DND-41 (cell line): ENCODE measurements at regions not wholly inside any gene's neighbourhood (a gene's known extent, or its start where the extent isn't known, plus 50 kb on each side); places are given as distances from the start of the nearest gene placed in this dataset.

Experiments
- EZH2 ChIP-seq: IDR thresholded peaks from 3 replicates; pipeline ENCODE4 v1.6.1; 2012; ENCODE audit warnings: borderline replicate concordance, low read depth, mild to moderate bottlenecking, moderate library complexity, low read length, inconsistent platforms; ENCODE audit not compliant: severe bottlenecking
- TF ChIP-seq, protein P1 (sequence below): IDR thresholded peaks from 2 replicates; pipeline ENCODE4 v1.5.1; 2012; ENCODE audit warnings: borderline replicate concordance, low read length, moderate library complexity, mild to moderate bottlenecking; ENCODE audit not compliant: poor library complexity, severe bottlenecking; ENCODE audit errors: extremely low read depth

DNA sequence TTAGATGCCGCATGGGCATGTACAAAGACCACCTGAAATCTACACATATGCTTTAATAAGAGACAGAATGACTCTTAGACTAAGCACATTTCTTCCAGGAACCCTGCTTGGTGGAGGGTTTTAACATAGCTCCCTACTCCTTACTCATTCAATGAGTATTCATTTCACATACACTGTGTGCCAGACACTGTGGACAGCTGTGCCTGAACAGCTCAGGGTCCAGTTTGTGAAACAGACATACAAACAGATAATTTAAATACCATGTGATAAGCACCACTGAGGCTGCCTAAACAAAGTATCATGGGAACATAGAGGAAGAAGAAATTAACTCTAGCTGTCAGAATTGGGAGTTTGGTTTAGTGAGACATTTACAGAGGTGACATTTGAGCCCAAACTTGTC lies 65.2 kb upstream of the ITPRID1 start:
- TF ChIP-seq, protein P1, sequence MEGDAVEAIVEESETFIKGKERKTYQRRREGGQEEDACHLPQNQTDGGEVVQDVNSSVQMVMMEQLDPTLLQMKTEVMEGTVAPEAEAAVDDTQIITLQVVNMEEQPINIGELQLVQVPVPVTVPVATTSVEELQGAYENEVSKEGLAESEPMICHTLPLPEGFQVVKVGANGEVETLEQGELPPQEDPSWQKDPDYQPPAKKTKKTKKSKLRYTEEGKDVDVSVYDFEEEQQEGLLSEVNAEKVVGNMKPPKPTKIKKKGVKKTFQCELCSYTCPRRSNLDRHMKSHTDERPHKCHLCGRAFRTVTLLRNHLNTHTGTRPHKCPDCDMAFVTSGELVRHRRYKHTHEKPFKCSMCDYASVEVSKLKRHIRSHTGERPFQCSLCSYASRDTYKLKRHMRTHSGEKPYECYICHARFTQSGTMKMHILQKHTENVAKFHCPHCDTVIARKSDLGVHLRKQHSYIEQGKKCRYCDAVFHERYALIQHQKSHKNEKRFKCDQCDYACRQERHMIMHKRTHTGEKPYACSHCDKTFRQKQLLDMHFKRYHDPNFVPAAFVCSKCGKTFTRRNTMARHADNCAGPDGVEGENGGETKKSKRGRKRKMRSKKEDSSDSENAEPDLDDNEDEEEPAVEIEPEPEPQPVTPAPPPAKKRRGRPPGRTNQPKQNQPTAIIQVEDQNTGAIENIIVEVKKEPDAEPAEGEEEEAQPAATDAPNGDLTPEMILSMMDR: no peak
- TF ChIP-seq EZH2: no peak
